ENCODE measurements at regions not wholly inside any gene's neighbourhood (a gene's known extent, or its start where the extent isn't known, plus 50 kb on each side); places are given as distances from the start of the nearest gene placed in this dataset.

GRCh38 chr11:128066399-128066798, 521.0 kb downstream of the ETS1 start:
- no peak for TF ChIP-seq EZH2phosphoT487 (IDR thresholded peaks at IDR 0.05; ENCODE audit: borderline replicate concordance, low read depth, low read length)
- TF ChIP-seq CTCF (conservative IDR thresholded peaks at IDR 0.05; ENCODE audit: low read length): no peak
- no TSS peak for BruUV-seq (replicated peaks)
- H3K4me3 ChIP-seq (ENCODE audit: low read depth, low read length, poor library complexity, severe bottlenecking): no peak overlapping the region
- ChIA-PET POLR2A (no interaction called here), CTCF (ENCODE audit: unreplicated experiment) (no interaction called here)
- no peak overlapping the region for H3K27ac ChIP-seq (ENCODE audit: low read depth, low read length, poor library complexity, severe bottlenecking)
- intact Hi-C loops (cut with micrococcal nuclease; ENCODE audit: unreplicated experiment): no loop called here
- no peaks in the 10 kb centered on the region for H4K20me1 ChIP-seq (ENCODE audit: insufficient read depth, low read length)
- no peak overlapping the region for H2AFZ ChIP-seq (ENCODE audit: low read length)
- no peak overlapping the region for H3K4me2 ChIP-seq (ENCODE audit: low read length)
- no peaks in the 10 kb centered on the region for H3K9me3 ChIP-seq (ENCODE audit: low read length)
- no peaks in the 10 kb centered on the region for H3K36me3 ChIP-seq (ENCODE audit: insufficient read depth, low read length)
- DNase-seq (ENCODE audit: low spot score): no peak
- no peaks in the 10 kb centered on the region for H3K79me2 ChIP-seq (ENCODE audit: insufficient read depth, low read depth, low read length)
- no peaks in the 10 kb centered on the region for H3K9me2 ChIP-seq (ENCODE audit: insufficient read depth, low read length)
- no peaks in the 10 kb centered on the region for H3K4me1 ChIP-seq (ENCODE audit: insufficient read depth, low read length, poor library complexity, severe bottlenecking)

GRCh38 chr11:128061281-128061871, 526.0 kb downstream of the ETS1 start:
- Histone ChIP-seq H4K20me1 (ENCODE audit: insufficient read depth, low read length) (no peaks in the 10 kb centered on the region), H3K4me3 (ENCODE audit: low read depth, low read length, poor library complexity, severe bottlenecking) (no peak overlapping the region), H3K27ac (ENCODE audit: low read depth, low read length, poor library complexity, severe bottlenecking) (no peak overlapping the region), H3K4me1 (ENCODE audit: insufficient read depth, low read length, poor library complexity, severe bottlenecking) (no peaks in the 10 kb centered on the region), H3K79me2 (ENCODE audit: insufficient read depth, low read depth, low read length) (no peaks in the 10 kb centered on the region), H2AFZ (ENCODE audit: low read length) (no peak overlapping the region), H3K36me3 (ENCODE audit: insufficient read depth, low read length) (no peaks in the 10 kb centered on the region), H3K9me2 (ENCODE audit: insufficient read depth, low read length) (no peaks in the 10 kb centered on the region), H3K9me3 (ENCODE audit: low read length) (no peaks in the 10 kb centered on the region), H3K4me2 (ENCODE audit: low read length) (no peak overlapping the region)
- no TSS peak for BruUV-seq (replicated peaks)
- intact Hi-C loops (cut with micrococcal nuclease; ENCODE audit: unreplicated experiment): no loop called here
- TF ChIP-seq CTCF (conservative IDR thresholded peaks at IDR 0.05; ENCODE audit: low read length): no peak
- no peak for TF ChIP-seq EZH2phosphoT487 (IDR thresholded peaks at IDR 0.05; ENCODE audit: borderline replicate concordance, low read depth, low read length)
- POLR2A ChIA-PET: interaction anchor here (1.1 kb wide), 1 partner anchor 61 kb away, joined by 3 read pairs; no protein-coding TSS in a partner anchor
- CTCF ChIA-PET (ENCODE audit: unreplicated experiment): no interaction called here
- DNase-seq (ENCODE audit: low spot score): no peak

GRCh38 chr11:128058580-128059208, 528.7 kb downstream of the ETS1 start:
- H3K4me3 ChIP-seq (ENCODE audit: low read depth, low read length, poor library complexity, severe bottlenecking): no peak overlapping the region
- H3K9me2 ChIP-seq (ENCODE audit: insufficient read depth, low read length): no peaks in the 10 kb centered on the region
- CTCF ChIA-PET (ENCODE audit: unreplicated experiment): no interaction called here
- intact Hi-C loops (cut with micrococcal nuclease; ENCODE audit: unreplicated experiment): no loop called here
- H3K4me2 ChIP-seq (ENCODE audit: low read length): no peak overlapping the region
- TF ChIP-seq EZH2phosphoT487 (IDR thresholded peaks at IDR 0.05; ENCODE audit: borderline replicate concordance, low read depth, low read length) (no peak), CTCF (conservative IDR thresholded peaks at IDR 0.05; ENCODE audit: low read length) (no peak)
- POLR2A ChIA-PET: no interaction called here
- no peak overlapping the region for H2AFZ ChIP-seq (ENCODE audit: low read length)
- no peak overlapping the region for H3K27ac ChIP-seq (ENCODE audit: low read depth, low read length, poor library complexity, severe bottlenecking)
- DNase-seq (ENCODE audit: low spot score): no peak
- no peaks in the 10 kb centered on the region for H3K79me2 ChIP-seq (ENCODE audit: insufficient read depth, low read depth, low read length)
- no peaks in the 10 kb centered on the region for H3K36me3 ChIP-seq (ENCODE audit: insufficient read depth, low read length)
- no peaks in the 10 kb centered on the region for H3K9me3 ChIP-seq (ENCODE audit: low read length)
- H4K20me1 ChIP-seq (ENCODE audit: insufficient read depth, low read length): no peaks in the 10 kb centered on the region
- no TSS peak for BruUV-seq (replicated peaks)
- no peaks in the 10 kb centered on the region for H3K4me1 ChIP-seq (ENCODE audit: insufficient read depth, low read length, poor library complexity, severe bottlenecking)
